ENCODE measurements at regions not wholly inside any gene's neighbourhood (a gene's known extent, or its start where the extent isn't known, plus 50 kb on each side); places are given as distances from the start of the nearest gene placed in this dataset.

DNA sequence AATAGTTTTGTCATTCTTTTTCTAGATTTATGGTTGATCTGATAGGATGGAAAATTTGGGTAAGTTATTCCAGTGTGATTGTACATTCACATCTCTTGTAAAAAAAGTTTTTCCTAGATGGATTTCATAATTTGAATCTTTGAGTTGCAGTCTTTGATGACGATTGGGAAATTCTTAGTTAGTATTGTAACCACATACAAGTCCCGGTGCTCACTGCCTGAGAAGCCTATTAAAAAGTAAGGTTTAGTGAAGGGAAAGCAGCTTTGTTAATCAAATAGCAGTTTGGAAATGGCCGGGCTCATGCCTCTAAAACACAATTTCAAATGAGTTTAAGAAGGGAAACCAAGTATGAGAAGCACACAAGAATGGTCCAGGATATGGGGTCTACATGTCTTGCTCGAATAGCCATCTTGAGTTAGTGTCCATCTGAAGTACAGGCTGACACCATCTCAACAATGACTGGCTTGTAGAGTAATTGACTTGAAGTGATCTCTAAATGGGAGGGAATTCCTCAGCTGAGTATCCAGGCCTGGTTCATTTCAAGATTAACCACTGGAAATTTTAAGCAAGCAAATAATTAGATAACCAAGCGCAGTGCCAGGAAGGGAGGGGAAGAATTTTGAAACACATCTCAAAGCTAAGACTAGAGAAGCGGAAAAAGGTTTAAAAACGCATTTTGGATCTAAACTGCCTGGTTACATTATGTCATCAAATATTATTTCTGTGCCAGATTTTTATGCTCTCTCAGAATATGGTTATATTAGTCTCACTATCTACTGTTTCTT lies 1145.6 kb upstream of the MIR17HG start:
- no peak for TF ChIP-seq YY1 (IDR thresholded peaks at IDR 0.05; ENCODE audit: extremely low read depth, insufficient replicate concordance, low read depth, low read length)
- TF ChIP-seq POLR2A (IDR thresholded peaks at IDR 0.05; ENCODE audit: borderline replicate concordance, extremely low read depth, insufficient read depth, insufficient read length): no peak
- TF ChIP-seq, protein P1, sequence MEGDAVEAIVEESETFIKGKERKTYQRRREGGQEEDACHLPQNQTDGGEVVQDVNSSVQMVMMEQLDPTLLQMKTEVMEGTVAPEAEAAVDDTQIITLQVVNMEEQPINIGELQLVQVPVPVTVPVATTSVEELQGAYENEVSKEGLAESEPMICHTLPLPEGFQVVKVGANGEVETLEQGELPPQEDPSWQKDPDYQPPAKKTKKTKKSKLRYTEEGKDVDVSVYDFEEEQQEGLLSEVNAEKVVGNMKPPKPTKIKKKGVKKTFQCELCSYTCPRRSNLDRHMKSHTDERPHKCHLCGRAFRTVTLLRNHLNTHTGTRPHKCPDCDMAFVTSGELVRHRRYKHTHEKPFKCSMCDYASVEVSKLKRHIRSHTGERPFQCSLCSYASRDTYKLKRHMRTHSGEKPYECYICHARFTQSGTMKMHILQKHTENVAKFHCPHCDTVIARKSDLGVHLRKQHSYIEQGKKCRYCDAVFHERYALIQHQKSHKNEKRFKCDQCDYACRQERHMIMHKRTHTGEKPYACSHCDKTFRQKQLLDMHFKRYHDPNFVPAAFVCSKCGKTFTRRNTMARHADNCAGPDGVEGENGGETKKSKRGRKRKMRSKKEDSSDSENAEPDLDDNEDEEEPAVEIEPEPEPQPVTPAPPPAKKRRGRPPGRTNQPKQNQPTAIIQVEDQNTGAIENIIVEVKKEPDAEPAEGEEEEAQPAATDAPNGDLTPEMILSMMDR (IDR thresholded peaks at IDR 0.05 in 2 of 3, conservative IDR thresholded peaks at IDR 0.05 in 1 of 3; ENCODE audit: borderline replicate concordance in 1 of 3, insufficient read depth in 1 of 3, low read depth in 2 of 3, low read length in 2 of 3): no peak
- TF ChIP-seq EZH2phosphoT487 (IDR thresholded peaks at IDR 0.05; ENCODE audit: borderline replicate concordance): no peak
- no peak for TF ChIP-seq FOSL1 (IDR thresholded peaks at IDR 0.05; ENCODE audit: low read depth)
- TF ChIP-seq SIN3A (IDR thresholded peaks at IDR 0.05; ENCODE audit: low read depth): no peak
- no peak for TF ChIP-seq EZH2 (IDR thresholded peaks at IDR 0.05)
- TF ChIP-seq RAD21 (IDR thresholded peaks at IDR 0.05; ENCODE audit: low read depth): no peak
- no peak for TF ChIP-seq POLR2AphosphoS5 (IDR thresholded peaks at IDR 0.05; ENCODE audit: low read depth, low read length)
- no peak for TF ChIP-seq JUND (IDR thresholded peaks at IDR 0.05)
- TF ChIP-seq, protein P2, sequence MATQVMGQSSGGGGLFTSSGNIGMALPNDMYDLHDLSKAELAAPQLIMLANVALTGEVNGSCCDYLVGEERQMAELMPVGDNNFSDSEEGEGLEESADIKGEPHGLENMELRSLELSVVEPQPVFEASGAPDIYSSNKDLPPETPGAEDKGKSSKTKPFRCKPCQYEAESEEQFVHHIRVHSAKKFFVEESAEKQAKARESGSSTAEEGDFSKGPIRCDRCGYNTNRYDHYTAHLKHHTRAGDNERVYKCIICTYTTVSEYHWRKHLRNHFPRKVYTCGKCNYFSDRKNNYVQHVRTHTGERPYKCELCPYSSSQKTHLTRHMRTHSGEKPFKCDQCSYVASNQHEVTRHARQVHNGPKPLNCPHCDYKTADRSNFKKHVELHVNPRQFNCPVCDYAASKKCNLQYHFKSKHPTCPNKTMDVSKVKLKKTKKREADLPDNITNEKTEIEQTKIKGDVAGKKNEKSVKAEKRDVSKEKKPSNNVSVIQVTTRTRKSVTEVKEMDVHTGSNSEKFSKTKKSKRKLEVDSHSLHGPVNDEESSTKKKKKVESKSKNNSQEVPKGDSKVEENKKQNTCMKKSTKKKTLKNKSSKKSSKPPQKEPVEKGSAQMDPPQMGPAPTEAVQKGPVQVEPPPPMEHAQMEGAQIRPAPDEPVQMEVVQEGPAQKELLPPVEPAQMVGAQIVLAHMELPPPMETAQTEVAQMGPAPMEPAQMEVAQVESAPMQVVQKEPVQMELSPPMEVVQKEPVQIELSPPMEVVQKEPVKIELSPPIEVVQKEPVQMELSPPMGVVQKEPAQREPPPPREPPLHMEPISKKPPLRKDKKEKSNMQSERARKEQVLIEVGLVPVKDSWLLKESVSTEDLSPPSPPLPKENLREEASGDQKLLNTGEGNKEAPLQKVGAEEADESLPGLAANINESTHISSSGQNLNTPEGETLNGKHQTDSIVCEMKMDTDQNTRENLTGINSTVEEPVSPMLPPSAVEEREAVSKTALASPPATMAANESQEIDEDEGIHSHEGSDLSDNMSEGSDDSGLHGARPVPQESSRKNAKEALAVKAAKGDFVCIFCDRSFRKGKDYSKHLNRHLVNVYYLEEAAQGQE (IDR thresholded peaks at IDR 0.05; ENCODE audit: low read depth): no peak
- TF ChIP-seq, protein P3, sequence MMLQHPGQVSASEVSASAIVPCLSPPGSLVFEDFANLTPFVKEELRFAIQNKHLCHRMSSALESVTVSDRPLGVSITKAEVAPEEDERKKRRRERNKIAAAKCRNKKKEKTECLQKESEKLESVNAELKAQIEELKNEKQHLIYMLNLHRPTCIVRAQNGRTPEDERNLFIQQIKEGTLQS (IDR thresholded peaks at IDR 0.05): no peak
- no peak for TF ChIP-seq CBX3 (IDR thresholded peaks at IDR 0.05; ENCODE audit: low read depth)
- TF ChIP-seq SRF (IDR thresholded peaks at IDR 0.05; ENCODE audit: low read depth): no peak

All from HCT116 (cell line).